Prostate gland (tissue), 2 donors: ENCODE measurements at regions not wholly inside any gene's neighbourhood (a gene's known extent, or its start where the extent isn't known, plus 50 kb on each side); places are given as distances from the start of the nearest gene placed in this dataset.

Source experiments
- DNase-seq: peaks from one replicate; pipeline ENCODE4 v3.0.0-alpha.2; 2019; ENCODE audit warnings: low spot score
- H3K27ac ChIP-seq, 2 donors: fragments of 200-600 bp; sonication (generic); 2 replicates each; pipeline ENCODE4 v1.5.1; 2017 to 2019
- H3K27me3 ChIP-seq: fragments of 200-600 bp; sonication (generic); replicated peaks from 2 replicates; pipeline ENCODE4 v1.5.1; 2019; ENCODE audit not compliant: insufficient read depth
- H3K36me3 ChIP-seq, 2 donors: fragments of 200-600 bp; sonication (generic); 1 replicate in 1 of 2; 2 replicates in 1 of 2; pipeline versions ENCODE4 v1.5.1 to v1.8.1; 2017 to 2019
- H3K4me1 ChIP-seq: fragments of 200-600 bp; sonication (generic); replicated peaks from 2 replicates; pipeline ENCODE4 v1.5.1; 2019
- H3K4me3 ChIP-seq, 2 donors: fragments of 200-600 bp; sonication (generic); 2 replicates each; pipeline ENCODE4 v1.5.1; 2017 to 2019
- H3K9me3 ChIP-seq: fragments of 200-600 bp; sonication (generic); 2 replicates; pipeline ENCODE4 v1.5.1; 2017
- CTCF ChIP-seq, 4 experiments: fragments of 200-600 bp in 2 of 4; fragments of 450-650 bp in 2 of 4; sonication (generic) in 2 of 4; IDR thresholded peaks; 1 replicate in 3 of 4; 2 replicates in 1 of 4; pipeline ENCODE4 v1.5.1; 2016 to 2019; ENCODE audit warnings: antibody characterized with exemption in 4 of 4, mild to moderate bottlenecking in 2 of 4, moderate library complexity in 2 of 4
- POLR2A ChIP-seq: fragments of 450-650 bp; IDR thresholded peaks from one replicate; pipeline ENCODE4 v1.6.1; 2016; ENCODE audit warnings: antibody characterized with exemption, mild to moderate bottlenecking
- POLR2AphosphoS5 ChIP-seq: sonication (generic); formaldehyde crosslinking; IDR thresholded peaks from one replicate; pipeline ENCODE4 v1.6.1; 2017; ENCODE audit warnings: antibody characterized with exemption
- WGBS: methylation state at CpG from one replicate; pipeline ENCODE4 v1.1.5; 2018; 5-methylcytosine and 5-hydroxymethylcytosine counted together
- intact Hi-C: fragments of 100-400 bp; cut with DNase I; formaldehyde crosslinking; loops from one replicate; pipeline ENCODE4 v1.14.2; 2022

- H3K4me3 ChIP-seq: no peak overlapping the region
- intact Hi-C loops: no loop called here
- TF ChIP-seq POLR2AphosphoS5 (no peak), CTCF (IDR thresholded peaks at IDR 0.05) (no peak), POLR2A (no peak)
Measured at GRCh38 chr1:98047171-98047570, 126.3 kb upstream of the DPYD start.

GRCh38 chr1:98045767-98046641, 125.2 kb upstream of the DPYD start:
- Histone ChIP-seq H3K4me1 (peaks cover 2% of the 10 kb centered on the region), H3K9me3 (no peaks in the 10 kb centered on the region), H3K27ac (no peak overlapping the region), H3K4me3 (peak overlapping the region in 1 of 2 donors; percentile 16), H3K36me3 (no peaks in the 10 kb centered on the region), H3K27me3 (peaks cover 25% of the 10 kb centered on the region)
- WGBS: 3% methylated on average over 48 of the region's 51 CpGs
- DNase-seq: no peak
- TF ChIP-seq CTCF (IDR thresholded peaks at IDR 0.05): no peak
- TF ChIP-seq POLR2AphosphoS5: no peak
- no peak for TF ChIP-seq POLR2A
- intact Hi-C loops: no loop called here

More at GRCh38 chr1:98047171-98047570, 126.3 kb upstream of the DPYD start:
- DNase-seq: no peak
- peaks cover 2% of the 10 kb centered on the region for H3K4me1 ChIP-seq
- 33% methylated on average over 1 of the region's 1 CpG for WGBS
- H3K36me3 ChIP-seq: no peaks in the 10 kb centered on the region
- peaks cover 25% of the 10 kb centered on the region for H3K27me3 ChIP-seq
- H3K27ac ChIP-seq: no peak overlapping the region
- H3K9me3 ChIP-seq: no peaks in the 10 kb centered on the region

DNA sequence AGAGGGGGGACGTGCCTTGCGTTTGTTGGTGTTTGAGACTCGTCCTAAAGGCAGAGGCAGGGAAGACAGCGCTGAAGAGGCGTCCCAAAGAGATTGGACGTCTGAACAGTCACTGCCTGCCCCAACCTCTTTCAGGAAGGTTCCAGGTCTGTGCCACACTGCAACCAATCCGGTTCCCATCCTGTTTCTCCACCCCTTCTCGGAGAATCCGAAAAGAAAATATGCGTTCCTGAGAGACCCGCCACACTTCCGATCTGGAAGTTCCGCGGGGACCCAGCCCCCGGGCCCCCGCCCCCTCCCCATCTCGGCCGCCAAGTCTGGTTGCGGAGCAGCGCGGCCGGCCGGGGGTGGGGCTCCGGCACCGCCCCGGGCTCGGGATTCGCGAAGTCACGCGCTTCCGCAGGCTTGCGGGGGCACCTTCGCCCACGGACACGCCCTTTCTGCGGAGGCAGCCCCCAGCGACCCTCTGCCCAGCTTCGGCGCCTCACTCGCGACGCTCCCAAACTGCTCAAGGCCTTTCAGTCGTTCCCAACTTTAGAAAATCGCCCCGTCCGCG, 124.5 kb upstream of the DPYD start:
- H3K4me3 ChIP-seq: peak overlapping the region in 1 of 2 donors; percentile 16
- 2% methylated on average over 40 of the region's 48 CpGs for WGBS
- no peaks in the 10 kb centered on the region for H3K9me3 ChIP-seq
- peaks cover 2% of the 10 kb centered on the region for H3K4me1 ChIP-seq
- TF ChIP-seq POLR2AphosphoS5 (no peak), CTCF (IDR thresholded peaks at IDR 0.05) (no peak), POLR2A (no peak)
- H3K27ac ChIP-seq: no peak overlapping the region
- intact Hi-C loops: no loop called here
- peaks cover 25% of the 10 kb centered on the region for H3K27me3 ChIP-seq
- no peaks in the 10 kb centered on the region for H3K36me3 ChIP-seq
- DNase-seq: no peak

- Histone ChIP-seq H3K27me3 (peaks cover 25% of the 10 kb centered on the region), H3K4me1 (peaks cover 2% of the 10 kb centered on the region), H3K36me3 (no peaks in the 10 kb centered on the region), H3K27ac (no peak overlapping the region), H3K9me3 (no peaks in the 10 kb centered on the region), H3K4me3 (no peak overlapping the region)
- no peak for DNase-seq
- WGBS: 20% methylated on average over 16 of the region's 16 CpGs
- TF ChIP-seq CTCF (IDR thresholded peaks at IDR 0.05) (no peak), POLR2AphosphoS5 (no peak), POLR2A (no peak)
- intact Hi-C loops: no loop called here
Measured at GRCh38 chr1:98044766-98045165, 123.9 kb upstream of the DPYD start.
